Erythroblast (primary cell): ENCODE measurements at regions not wholly inside any gene's neighbourhood (a gene's known extent, or its start where the extent isn't known, plus 50 kb on each side); places are given as distances from the start of the nearest gene placed in this dataset.
A peak's percentile ranks its signal among the peaks of the same experiment; 100 is the strongest.

Source experiments
- DNase-seq, 2 experiments: peaks; one replicate each; lab custom pipeline; 2025; lab: John Stamatoyannopoulos, UW
- GATA1 ChIP-seq: IDR thresholded peaks from 2 replicates; pipeline ENCODE4 v1.6.1; 2011; ENCODE audit warnings: low read depth, mild to moderate bottlenecking, control low read depth, low read length, moderate library complexity
- POLR2A ChIP-seq: IDR thresholded peaks from 2 replicates; pipeline ENCODE4 v1.6.1; 2011; ENCODE audit warnings: mild to moderate bottlenecking, low read length

GRCh38 chr6:126419901-126420300 lies 80.0 kb downstream of the CENPW start:
- no peak for TF ChIP-seq POLR2A
- no peak for TF ChIP-seq GATA1
- no peak for DNase-seq

- TF ChIP-seq POLR2A: no peak
- TF ChIP-seq GATA1: no peak
- no peak for DNase-seq
These were observed 83.0 kb downstream of the CENPW start for GRCh38 chr6:126422912-126423311.

GRCh38 chr6:126427713-126428112 lies 87.8 kb downstream of the CENPW start:
- no peak for DNase-seq
- TF ChIP-seq GATA1: no peak
- TF ChIP-seq POLR2A: no peak

DNA sequence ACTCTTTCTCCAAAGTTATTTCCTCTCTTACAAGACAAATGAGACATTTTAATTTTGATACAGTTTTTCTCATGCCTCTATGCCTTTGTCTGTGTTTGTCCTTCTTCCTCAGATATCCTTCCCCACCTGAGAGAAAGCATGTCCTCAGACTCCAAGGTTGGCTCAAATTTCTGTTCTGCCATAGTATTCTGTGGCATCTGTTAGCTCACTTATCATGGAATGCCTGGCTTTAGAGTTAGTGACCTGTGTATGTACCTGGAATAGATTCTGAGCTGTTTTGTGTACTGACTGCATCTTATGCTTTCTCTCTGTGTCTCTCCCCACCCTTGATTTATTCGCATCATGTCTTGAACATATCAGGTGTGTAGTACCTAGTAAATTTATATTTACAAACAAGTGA lies 90.0 kb downstream of the CENPW start:
- TF ChIP-seq POLR2A: no peak
- no peak for TF ChIP-seq GATA1

DNA sequence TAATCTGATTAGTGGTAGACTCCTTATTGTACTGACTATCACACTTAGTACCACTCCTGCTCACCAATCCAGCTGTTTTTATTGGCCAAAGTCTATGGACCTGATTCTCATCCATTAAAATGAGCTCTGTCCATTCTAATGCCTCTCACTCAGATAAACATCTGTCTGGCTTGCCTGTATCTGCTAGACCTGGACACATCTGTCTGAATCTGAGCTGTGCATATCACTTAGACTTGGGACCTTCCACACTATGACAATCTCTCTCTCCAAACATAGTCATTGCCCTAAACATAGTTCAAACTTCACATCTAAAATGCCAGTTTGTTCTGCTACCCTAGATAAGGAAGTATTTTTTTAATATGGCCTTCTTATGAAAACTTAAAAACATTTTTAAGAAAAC lies 92.6 kb downstream of the CENPW start:
- TF ChIP-seq POLR2A (no peak), GATA1 (no peak)
- DNase-seq: peak in 1 of 2 experiments; percentile 4

More for the DNA sequence above, 90.0 kb downstream of the CENPW start:
- DNase-seq: no peak

DNA sequence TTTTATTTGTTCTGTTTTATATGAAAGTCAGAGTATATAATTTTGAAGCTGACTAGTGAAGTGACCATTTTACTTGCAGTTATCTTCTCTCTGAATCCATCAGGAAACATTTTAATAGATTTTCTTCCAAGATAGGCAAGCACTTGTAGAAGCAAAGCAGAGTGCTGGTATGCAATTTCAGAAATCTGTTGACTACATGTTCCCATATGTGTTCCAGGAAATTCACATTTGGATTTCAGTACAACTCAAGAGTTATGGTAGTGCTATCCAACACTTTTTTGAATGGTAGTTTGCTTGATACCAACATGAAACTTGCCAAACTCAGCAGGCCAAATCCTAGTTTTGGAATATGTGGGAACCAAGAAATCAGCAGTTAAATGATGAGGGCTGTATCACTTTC lies 94.0 kb downstream of the CENPW start:
- no peak for TF ChIP-seq GATA1
- no peak for TF ChIP-seq POLR2A
- DNase-seq: no peak

DNA sequence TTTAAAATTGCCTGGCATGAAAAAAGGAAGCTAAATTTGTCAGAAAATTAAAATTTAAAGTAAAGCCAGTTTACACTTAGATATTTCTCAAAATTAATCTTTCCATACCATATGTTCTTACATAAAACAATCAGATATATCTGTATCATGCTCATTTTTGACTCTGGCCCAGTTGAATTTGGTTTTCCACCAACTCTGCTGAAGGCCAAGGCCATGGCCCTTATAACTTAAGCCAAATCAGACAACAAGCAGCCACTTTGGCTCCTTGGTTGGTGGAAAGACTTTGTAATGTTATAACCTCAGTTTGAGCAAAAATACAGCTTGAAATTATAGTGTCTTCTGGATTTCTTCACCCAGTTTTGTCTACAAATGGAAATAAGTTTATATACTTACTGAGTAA lies 97.3 kb downstream of the CENPW start:
- TF ChIP-seq GATA1: no peak
- no peak for TF ChIP-seq POLR2A
- DNase-seq: no peak

GRCh38 chr6:126439040-126439439 lies 99.1 kb downstream of the CENPW start:
- DNase-seq: no peak
- TF ChIP-seq POLR2A (no peak), GATA1 (no peak)

DNA sequence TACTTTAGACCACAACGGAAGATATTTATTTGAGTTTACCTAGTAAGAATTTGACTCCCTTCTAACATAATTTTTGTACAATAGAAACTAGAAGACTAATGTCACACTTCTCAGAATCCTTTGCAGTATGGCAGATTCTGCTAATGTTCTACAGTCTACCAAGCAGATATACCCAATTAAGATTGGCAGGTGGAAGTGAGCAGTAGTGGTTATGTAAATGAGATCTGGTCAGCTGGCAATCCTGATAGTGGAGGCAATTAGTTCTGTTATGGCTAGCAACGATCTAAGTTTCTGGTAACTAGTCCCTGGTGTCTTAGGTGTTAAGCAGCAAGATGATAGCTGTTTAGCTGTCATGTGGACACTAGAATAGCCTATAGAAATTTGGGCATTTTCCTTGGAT lies 101.0 kb downstream of the CENPW start:
- no peak for TF ChIP-seq GATA1
- TF ChIP-seq POLR2A: no peak
- no peak for DNase-seq

- TF ChIP-seq GATA1 (no peak), POLR2A (no peak)
- DNase-seq: no peak
These were observed 104.9 kb downstream of the CENPW start for GRCh38 chr6:126444659-126445273.

GRCh38 chr6:126446248-126446647 lies 106.3 kb downstream of the CENPW start:
- TF ChIP-seq GATA1: no peak
- TF ChIP-seq POLR2A: no peak

DNA sequence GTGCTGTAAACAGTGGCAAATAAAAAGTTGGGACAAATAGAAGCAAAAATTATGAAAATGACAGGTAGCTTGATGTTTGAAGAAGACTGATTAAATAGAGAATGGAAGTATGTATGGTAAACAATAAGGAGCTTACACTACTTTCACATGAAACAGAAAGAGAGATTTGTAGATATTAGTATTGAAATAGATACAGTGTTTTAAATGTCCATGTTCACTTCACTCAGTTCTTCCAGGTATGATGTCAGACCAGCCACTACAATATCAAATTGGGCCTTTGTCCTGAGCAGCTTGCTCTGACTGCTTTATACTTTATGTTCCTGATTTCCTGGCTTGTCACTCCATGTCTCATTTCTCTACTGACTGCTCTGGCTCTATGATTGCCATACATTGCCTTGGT lies 107.5 kb downstream of the CENPW start:
- no peak for DNase-seq
- no peak for TF ChIP-seq GATA1
- no peak for TF ChIP-seq POLR2A

More at GRCh38 chr6:126446248-126446647, 106.3 kb downstream of the CENPW start:
- DNase-seq: no peak

- DNase-seq: no peak
These were observed 121.1 kb downstream of the CENPW start for GRCh38 chr6:126461045-126461444.

DNA sequence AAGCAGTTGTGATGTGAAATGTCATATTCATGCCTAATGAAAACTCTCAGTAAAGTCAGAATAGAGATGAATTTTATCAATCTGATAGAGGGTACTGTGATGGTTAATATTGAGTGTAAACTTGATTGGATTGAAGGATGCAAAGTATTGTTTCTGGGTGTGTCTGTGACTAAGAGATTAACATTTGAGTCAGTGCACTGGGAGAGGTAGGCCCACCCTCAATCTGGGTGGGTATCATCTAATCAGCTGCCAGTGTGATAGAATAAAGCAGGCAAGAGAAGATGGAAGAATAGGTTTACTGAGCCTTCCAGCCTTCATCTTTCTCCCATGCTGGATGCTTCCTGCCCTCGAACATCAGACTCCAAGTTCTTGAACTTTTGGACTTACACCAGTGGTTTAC lies 124.3 kb downstream of the CENPW start:
- TF ChIP-seq GATA1: no peak
- no peak for TF ChIP-seq POLR2A
- DNase-seq: no peak

More at GRCh38 chr6:126461045-126461444, 121.1 kb downstream of the CENPW start:
- TF ChIP-seq GATA1 (no peak), POLR2A (no peak)

DNA sequence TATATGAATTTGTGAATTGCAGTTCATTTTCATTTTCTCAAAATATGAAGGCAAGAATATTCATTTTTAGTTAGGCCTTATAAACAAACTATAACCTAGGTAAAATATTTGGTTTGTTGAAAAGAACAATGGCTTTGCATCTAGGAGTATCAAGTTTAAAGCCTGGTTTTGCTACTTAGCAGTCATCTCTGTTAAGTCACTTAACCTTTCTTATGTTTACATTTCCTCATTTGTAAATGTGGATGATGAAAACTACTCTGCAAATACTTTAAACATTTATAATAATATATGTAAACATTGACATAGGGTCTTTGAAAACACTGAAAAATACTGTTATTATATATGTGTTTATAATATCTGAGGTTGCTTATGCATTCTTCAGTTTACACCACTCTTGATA lies 135.5 kb downstream of the CENPW start:
- TF ChIP-seq GATA1 (no peak), POLR2A (no peak)
- DNase-seq: no peak

DNA sequence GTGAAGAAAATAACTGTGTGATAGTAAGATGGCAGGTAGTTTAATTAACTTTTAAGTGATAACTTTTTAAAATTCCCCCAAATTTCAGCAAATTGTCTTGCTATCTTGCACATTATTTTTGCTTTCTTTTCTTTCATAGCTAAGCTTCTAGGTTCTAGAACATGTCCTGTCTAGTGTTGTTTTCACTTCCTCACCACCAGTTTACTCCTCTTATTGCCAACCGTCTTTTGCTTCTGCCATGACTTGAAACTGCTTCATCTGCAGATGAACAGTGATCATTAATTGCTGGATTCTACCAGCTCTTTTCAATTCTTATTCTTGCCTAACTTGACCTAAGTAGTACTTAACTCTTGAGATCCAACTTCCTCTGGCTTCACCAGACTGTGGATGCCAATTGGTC lies 137.8 kb downstream of the CENPW start:
- no peak for DNase-seq
- TF ChIP-seq POLR2A: no peak
- TF ChIP-seq GATA1: no peak

- no peak for DNase-seq
- TF ChIP-seq POLR2A (no peak), GATA1 (no peak)
These were observed 140.4 kb downstream of the CENPW start for GRCh38 chr6:126480268-126480667.
